Retinal pigment epithelial cell (primary cell): ENCODE measurements at regions not wholly inside any gene's neighbourhood (a gene's known extent, or its start where the extent isn't known, plus 50 kb on each side); places are given as distances from the start of the nearest gene placed in this dataset.

ENCODE experiments used
- DNase-seq: peaks from one replicate; pipeline ENCODE4 v3.0.0-alpha.2; 2010; ENCODE audit warnings: low read depth
- H3K4me3 ChIP-seq: 2 replicates; pipeline ENCODE4 v1.5.1; 2011; ENCODE audit warnings: mild to moderate bottlenecking, low read length, control low read depth, moderate library complexity
- CTCF ChIP-seq: conservative IDR thresholded peaks from 2 replicates; pipeline ENCODE4 v1.5.1; 2011; ENCODE audit warnings: low read depth, low read length, control low read depth, inconsistent platforms

GRCh38 chr4:55753856-55754255, 65.7 kb upstream of the EXOC1L start:
- DNase-seq, result no peak
- H3K4me3 ChIP-seq, result no peak overlapping the region
- TF ChIP-seq CTCF, result no peak

GRCh38 chr4:55754754-55755350, 64.7 kb upstream of the EXOC1L start:
- no peak for DNase-seq
- H3K4me3 ChIP-seq, result no peak overlapping the region
- no peak for TF ChIP-seq CTCF

- TF ChIP-seq CTCF, result no peak
- no peak for DNase-seq
Measured at GRCh38 chr4:55756208-55756607, 63.4 kb upstream of the EXOC1L start.

GRCh38 chr4:55757356-55757952, 62.1 kb upstream of the EXOC1L start:
- TF ChIP-seq CTCF, result no peak
- DNase-seq, result no peak

More at GRCh38 chr4:55756208-55756607, 63.4 kb upstream of the EXOC1L start:
- H3K4me3 ChIP-seq, result no peak overlapping the region

GRCh38 chr4:55758066-55758465, 61.5 kb upstream of the EXOC1L start:
- no peak for DNase-seq
- no peak for TF ChIP-seq CTCF
- H3K4me3 ChIP-seq, result no peak overlapping the region

More at GRCh38 chr4:55757356-55757952, 62.1 kb upstream of the EXOC1L start:
- H3K4me3 ChIP-seq, result no peak overlapping the region

- no peak overlapping the region for H3K4me3 ChIP-seq
- no peak for TF ChIP-seq CTCF
- no peak for DNase-seq
Measured at GRCh38 chr4:55758570-55758969, 61.0 kb upstream of the EXOC1L start.

GRCh38 chr4:55762819-55763218, 56.8 kb upstream of the EXOC1L start:
- no peak for TF ChIP-seq CTCF
- DNase-seq, result no peak
- H3K4me3 ChIP-seq, result no peak overlapping the region
